GM19324 (cell line): ENCODE measurements at regions not wholly inside any gene's neighbourhood (a gene's known extent, or its start where the extent isn't known, plus 50 kb on each side); places are given as distances from the start of the nearest gene placed in this dataset.
"Not testable (repeated sequence)": the region's sequence is repeated elsewhere in the genome, so short reads cannot be mapped to it uniquely, and the experiment has no call there.

ENCODE experiments used
- ATAC-seq: cut with Tn5 transposase; IDR thresholded peaks from one replicate; pipeline ENCODE4 v1.9.1; 2021; ENCODE audit warnings: mild to moderate bottlenecking, moderate library complexity; ENCODE audit not compliant: unreplicated experiment, low FRiP score

DNA sequence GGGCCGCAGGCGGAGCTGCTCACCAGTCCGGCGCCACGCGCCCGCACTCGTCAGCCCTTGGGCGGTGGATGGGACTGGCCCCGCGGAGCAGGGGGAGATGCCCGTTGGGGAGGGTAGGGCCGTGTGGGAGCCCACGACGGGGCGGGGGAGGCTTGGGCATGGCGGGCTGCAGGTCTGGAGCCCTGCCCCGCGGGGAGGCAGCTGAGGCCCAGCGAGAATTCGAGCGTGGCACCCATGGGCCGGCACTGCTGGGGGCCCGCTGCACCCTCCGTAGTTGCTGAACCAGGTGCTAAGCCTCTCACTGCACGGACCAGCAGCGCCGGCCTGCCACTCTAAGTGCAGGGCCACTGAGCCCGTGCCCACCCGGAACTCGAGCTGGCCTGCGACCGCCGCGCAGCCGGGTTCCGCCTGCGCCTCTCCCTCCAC, 182.4 kb upstream of the ERBB4 start:
- ATAC-seq: no peak

DNA sequence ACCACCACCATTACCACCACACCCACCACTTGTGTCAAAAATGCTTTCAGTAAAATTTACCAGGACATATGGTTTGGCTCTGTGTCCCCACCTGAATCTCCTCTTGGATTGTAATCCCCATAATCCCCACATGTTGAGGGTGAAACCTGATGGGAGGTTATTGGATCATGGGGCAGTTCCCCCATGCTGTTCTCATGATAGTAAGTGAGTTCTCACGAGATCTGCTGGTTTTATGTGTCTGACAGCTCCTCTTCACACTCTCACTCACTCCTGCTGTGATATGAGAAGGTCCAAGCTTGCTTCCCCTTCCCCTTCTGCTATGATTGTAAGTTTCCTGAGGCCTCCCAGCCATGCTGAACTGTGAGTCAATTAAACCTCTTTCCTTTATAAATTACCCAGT, 176.8 kb upstream of the ERBB4 start:
- not testable (repeated sequence) for ATAC-seq

DNA sequence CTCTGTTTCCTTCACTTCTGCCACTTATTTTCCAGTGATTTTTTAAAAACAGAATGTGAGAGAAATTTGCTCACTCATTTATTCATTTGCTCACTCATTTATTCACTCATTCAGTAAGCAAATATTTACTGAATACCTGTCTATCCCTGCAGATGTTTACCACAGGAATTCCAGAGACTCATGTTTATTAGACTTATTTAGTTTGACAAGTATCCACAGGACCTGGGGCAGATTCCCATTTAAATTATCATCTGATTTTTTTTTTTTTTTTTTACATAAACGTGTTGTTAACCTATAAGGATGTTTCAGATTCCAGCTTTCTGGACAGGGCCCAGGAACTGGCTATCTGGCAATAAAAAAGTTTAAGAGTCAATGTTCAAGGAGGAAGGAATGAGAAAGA, 175.1 kb upstream of the ERBB4 start:
- no peak for ATAC-seq

DNA sequence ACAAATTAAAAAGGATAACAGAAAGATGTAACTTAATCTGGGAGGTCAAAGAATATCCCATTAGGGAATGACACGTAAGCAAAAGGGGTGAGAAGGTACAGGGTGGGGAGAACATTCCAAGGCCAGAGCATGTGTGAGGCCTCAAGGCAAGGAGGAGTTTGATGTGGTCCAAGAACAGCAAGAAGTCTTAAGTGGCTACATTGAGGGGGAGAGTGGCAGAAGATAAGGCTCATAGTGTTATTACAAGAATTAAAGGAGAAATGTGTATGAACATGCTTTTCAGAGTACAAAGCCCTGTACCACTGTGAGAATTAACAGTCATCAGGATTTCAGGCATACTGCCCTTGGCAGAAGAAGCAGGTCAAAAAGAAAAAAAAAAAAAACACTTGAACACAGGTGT, 174.4 kb upstream of the ERBB4 start:
- no peak for ATAC-seq

DNA sequence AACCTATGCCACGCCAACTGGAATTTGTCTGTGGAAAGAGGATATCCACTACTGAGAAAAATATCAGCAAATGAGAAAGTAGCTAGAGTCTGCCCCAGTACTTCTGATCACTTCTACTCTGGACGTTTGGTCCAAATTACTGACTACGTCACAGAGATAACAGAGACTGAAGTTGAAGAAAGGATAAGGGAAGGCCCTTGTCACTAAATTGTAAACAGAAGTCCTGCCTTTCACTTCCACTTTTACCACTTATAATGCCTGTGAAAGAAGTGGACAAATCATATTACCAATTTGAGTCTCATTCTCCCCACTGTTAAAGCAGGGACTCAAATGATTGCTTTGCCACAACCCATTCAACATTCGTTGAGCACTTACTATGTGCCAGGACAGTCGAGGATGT, 173.9 kb upstream of the ERBB4 start:
- no peak for ATAC-seq

DNA sequence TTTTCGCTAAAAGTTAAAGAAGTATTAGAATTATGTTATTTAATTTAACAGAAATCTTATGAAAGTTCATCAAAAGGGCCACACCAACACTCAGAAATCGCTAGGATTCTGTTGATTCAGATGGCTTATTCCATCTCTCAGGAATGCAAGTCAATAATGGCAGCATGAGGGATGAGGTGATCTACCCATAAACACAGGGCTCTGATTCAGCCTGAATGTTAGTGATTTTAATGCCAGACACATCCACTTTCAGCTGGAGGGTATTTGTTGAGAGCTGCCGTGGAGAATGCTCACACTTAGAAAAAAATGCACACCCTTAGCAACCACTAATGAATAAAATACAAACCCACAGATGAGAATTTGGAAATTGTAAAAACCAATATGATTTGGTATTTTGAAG, 173.3 kb upstream of the ERBB4 start:
- no peak for ATAC-seq

DNA sequence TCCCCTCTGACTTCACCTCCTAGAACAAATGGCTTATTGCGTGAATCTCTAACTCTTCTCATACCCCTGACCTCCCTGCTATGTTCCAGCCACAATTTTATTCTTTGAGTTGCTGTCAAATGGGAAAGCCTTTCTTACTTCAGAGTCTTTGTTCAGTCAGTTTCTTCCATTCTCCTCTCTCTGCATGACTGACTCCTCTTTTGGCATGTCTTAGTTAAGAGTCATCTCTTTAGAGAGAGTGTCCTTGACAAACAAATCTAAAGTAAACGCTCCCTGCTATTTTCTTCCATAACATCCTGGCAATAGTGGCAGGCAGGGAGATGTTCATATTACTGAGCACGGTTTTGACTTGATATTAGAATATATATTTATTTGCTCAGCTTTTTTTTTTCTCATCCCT, 170.7 kb upstream of the ERBB4 start:
- no peak for ATAC-seq

DNA sequence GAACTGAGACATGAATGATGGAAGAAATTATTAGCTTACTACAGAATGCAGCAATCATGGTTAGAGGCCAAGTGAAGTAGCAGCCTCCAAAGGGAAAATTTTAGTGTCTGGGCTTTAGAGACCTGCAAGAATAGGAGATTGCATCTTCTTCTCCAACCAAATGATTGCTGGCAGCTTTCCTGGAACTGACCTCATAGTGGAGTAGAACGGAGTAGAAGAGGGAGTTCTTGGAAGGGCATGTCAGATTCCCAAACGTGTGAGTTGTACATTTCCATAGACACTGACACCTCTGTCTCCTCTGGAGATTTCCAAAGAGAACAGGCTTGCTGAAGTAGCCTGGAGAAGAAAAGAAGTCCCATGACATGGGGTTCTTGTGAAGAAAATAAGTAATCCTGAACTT, 169.8 kb upstream of the ERBB4 start:
- no peak for ATAC-seq

DNA sequence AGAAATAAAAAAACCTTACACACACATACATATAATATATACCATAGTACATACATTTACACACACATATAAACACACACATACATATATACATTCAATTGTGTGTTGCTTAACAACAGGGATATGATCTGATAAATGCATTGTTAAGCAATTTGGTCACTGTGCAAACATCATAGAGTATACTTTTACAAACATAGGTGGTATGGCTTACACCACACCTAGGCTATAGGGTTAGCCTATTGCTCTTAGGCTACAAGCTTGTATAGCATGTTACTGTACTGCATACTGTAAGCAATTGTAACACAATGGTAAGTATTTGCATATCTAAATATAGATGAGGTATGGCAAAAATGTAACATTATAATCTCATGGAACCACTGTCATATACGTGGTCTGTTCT, 156.8 kb upstream of the ERBB4 start:
- no peak for ATAC-seq

DNA sequence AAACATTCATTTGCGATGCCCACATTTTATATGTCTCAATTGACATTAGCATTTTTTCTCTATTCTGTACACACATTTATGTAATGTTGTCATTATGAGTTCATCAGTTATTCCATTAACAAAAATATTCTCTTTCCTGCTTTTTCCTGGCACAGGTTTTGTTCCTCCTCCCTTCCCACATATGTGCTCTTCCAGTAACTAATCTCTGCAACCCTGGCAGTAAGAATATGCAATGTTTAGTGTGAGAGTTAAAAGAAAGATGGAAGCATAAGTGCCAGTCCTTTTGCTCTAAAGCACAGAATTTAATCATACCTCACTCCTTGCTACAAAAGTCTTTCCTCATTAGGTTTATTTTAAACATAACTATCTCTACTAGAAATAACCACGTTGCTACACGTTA, 155.8 kb upstream of the ERBB4 start:
- ATAC-seq: no peak

DNA sequence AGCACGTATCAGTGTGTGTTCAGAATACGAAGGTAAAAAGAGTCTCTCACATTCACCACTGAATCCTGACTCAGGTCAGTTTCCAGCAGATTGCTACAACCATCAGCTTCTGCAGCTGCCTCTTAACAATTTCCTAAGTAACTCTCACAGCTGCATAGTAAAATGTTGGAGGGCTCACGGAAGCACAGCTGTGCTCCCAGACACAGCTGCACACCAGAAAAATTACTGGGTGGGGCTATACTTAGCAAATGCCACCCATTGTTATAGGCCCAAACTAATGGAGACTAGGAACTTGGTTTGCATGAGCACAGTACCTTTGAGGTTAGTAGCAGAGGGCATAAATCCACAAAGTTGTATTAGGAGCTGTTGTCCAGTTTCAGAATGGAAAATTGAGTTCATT, 153.9 kb upstream of the ERBB4 start:
- no peak for ATAC-seq

DNA sequence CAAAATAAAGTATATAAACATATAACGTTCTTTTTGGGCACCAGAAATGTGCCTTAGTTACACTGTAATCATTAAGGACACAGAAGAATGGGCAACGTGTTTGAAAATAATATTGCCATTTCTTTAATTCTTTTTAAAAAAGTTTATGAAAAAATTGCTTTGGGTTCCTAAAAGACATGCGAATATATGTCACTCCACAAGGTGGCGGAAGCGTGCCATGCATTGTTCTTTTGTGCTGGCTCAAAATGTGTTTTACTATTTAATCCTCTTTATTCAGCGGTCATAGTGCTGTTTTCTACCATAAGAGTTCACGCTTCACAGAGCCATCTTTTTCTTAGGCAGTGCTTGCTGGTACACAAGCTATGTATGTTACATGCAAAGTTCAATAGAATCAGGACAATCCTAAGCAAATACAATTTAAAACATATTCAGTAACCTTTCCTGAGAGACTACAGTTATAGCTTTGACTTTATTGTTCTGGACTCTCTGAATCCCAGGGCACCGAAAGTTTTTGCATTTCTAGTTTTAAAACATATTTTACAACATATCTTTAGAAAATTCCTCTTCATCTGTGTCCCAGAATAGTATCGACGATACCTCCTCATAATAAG, 147.8 kb upstream of the ERBB4 start:
- no peak for ATAC-seq

DNA sequence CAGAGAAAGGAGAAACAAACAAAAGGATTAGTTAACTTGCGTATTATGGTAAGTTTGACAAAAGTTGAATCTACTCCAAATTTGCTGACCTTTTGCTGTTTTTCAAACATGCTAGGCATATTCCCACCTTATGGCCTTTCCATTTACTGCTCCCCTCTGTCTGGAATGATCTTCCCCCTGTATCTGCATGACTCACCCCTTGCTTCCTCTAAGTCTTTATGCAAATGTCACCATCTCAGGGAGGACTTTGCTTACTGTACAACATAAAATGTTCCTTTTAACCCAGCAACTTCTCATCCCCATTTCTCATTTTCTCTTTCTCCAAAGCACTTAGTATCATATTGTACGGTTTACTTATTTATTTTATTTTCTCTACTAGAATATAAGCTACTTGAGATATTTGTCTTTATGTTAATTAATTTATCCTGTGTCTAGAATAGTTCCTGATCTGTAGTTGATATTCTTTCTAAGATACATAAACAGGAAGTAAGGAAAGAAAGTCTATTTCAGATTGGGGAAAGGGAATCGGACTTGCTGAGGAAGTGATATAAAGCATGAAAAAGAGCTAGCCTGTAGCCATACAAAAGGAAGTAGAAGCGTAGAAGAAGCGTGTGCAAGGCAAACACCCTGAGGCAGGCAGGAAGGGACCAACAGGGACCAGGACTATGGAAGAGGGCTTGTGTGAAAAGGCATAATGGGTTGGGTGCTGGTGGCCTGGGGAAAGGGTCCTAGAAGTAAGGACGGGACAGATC, 144.9 kb upstream of the ERBB4 start:
- ATAC-seq: no peak

DNA sequence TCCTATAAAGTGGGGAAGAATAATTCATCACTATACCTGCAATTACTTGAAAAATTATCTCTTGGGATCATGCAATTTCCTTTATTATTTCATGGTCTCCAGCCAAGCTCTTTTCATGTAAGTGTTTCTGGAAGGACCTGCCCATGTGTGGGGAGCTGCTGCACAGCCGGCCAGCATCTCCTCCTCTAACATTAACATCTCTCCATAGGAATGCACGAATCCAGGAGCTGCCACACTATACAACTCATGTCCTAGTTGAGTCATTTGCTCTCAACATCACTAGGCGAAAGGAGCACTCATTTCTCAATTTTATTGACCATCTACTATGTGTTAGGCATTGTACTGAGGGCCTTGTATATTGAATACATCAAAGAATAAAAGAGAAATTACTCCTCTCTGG, 144.3 kb upstream of the ERBB4 start:
- ATAC-seq: no peak

DNA sequence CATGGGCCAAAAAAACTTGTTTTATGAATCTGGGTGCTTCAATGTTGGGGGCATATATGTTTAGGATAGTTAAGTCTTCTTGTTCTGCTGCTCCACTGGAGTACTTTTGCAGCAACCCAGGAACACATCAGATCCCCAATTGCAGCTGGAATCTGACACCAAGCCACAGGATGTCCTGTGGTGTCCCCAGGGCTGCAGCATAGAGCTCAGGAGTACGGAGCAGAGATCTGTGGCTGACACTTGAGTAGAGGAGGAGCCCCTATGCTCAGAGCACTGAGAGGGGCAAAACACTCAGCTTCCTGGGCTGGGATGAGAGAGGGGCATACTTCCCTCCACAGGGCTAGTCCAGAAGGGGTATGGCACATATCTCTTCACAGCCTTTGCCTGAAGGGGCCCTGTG, 138.9 kb upstream of the ERBB4 start:
- ATAC-seq: no peak

DNA sequence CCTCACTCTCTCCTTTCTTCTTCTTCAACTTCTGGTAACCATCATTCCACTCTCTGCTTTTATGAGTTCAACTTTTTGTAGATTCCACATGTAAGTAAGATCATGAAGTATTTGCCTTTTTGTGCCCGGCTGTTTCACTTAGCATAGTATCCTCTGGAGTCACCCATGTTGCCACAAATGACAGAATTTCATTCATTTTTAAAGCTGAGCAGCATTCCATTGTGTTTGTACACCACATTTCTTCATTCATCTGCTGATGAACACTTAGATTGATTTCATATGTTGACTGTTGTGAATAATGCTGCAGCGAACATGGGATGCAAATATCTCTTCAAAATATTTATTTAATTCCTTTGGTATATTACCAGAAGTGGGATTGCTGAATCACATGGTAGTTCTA, 133.6 kb upstream of the ERBB4 start:
- ATAC-seq: no peak

DNA sequence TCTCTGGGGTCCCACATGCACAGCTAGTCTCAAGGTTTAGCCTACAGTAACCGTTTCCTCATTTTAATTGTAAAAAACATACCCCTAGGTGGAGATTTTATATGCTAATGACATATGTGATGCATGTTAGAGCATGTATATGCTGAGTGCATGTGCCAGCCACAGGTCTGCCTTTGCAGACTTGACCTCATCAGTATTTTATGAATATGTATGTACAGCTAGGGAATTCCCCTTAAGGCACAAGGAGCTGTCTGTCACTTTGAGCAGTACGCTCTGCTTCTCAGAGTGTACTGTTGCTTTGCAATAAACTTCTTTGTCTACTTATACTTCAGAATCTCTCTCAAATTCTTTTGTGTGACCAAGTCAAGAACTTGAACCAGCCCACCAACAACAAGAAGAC, 131.2 kb upstream of the ERBB4 start:
- ATAC-seq: no peak

DNA sequence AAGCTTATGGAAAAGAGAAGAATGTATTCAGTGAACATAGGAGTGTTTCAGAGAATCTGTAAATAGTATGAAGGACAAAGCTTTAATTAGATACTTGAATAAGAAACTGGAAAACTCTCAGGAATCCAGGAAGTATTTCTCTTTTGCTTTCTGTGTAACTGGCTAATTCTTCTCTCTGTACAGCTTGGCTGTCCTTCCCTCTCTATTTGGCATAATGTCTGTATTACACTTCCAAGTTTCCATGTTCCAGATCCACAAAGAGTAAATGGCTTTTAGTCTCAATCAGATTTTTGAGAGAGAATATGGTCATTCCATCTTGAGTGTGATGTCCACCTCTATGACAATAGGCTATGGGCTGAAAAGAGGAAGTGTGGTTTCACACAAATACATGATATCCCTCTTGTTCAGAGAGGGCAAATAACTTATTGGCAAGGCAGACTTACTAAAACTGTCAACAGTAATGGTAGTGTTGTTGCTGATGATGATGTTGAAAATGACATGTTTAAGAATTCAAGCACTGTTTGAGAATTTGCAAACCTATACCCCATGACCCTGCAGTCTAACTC, 129.2 kb upstream of the ERBB4 start:
- no peak for ATAC-seq

DNA sequence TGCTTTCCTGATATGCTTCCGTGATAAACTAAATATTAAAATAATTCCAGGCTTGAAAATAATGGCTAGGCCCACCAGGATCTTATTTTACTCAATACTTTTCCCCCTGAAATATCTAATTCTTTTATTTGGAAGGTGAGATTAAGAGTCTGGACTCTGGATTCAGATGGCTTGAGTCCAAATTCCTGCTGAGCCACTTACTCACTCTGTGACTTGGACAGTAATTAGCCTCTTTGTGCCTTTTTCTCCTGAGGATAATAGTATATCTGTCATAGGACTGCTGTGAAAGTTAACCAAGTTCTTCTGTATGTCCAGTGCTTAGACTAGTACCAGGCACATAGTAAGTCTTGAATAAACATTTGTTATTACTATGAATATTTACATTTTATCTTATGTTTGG, 127.3 kb upstream of the ERBB4 start:
- ATAC-seq: no peak

DNA sequence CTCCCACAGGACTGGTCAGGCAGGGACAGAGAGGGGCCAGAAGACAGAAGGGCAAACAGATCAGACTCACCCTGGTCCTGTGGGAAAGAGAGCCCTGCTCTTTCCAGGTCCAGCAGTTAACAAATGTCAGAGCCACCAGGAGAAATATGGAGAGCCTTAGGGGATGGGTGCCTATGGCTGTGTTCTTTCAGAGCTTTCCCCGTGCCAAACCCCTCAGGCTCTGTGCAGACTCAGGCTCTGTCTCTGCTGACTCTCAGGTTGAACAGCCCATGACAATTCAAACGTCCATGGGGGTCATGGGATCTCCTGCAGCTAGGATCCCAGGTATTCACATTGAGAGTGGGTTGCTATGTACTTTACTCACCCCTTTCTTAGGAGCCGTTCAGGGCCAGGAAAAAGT, 120.8 kb upstream of the ERBB4 start:
- ATAC-seq: no peak

DNA sequence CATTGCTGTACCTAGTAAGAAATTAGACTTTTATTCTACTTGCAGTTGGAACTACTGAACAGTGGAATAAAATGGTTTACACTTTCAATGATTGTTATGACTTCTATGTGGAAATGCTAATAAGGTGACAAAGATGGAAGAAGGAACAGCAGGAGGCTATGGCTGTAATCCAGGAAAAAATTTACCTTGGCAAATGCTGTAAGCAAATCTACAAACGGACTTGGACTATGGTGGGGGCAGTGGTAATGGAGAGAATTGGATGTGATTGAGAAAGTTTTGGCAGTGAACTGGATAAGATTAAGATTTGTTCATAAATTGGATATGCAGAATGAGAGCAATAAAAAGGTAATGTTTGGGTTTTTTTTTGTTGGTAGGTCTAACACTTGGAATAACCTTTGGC, 111.0 kb upstream of the ERBB4 start:
- no peak for ATAC-seq

DNA sequence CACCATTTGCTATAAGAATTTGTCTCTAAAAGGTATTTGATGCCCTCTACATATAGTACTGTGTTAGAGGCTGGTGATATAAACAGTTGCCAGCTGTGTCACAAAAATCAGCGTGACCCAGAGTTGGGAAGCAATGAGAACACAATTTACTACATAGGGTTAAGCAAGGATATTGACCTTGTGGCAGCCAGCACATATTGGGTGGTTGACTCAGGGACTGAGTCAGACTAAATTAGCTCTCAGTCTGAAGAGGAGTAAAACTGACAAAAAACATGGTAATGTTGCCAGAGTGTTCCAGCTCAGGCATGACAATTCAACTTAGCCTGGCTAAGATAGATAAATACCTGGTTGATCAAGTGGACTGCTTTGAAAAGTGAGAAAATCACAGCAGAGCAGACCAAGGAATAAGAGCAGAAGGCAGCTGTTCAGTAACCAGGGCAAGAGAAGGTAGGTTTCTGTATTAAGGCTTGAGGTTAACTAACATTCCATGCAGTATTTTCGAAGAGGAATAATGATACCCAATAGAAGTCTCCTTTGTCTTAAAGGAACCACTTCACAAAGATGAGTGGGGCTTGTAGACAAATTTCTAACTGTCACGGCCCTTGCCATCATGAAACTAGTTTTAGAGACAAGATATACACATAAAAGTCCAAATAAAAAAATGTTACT, 108.2 kb upstream of the ERBB4 start:
- ATAC-seq: no peak
